Body of pancreas (tissue), 4 donors: ENCODE measurements at regions not wholly inside any gene's neighbourhood (a gene's known extent, or its start where the extent isn't known, plus 50 kb on each side); places are given as distances from the start of the nearest gene placed in this dataset.

Experiments used
- CTCF ChIP-seq, 7 experiments: fragments of 450-650 bp in 4 of 7; fragments of 200-600 bp in 3 of 7; sonication (generic) in 3 of 7; IDR thresholded peaks; one replicate each; pipeline ENCODE4 v1.5.1; 2016 to 2019; ENCODE audit warnings: antibody characterized with exemption in 7 of 7
- POLR2A ChIP-seq, 3 donors: fragments of 450-650 bp; IDR thresholded peaks; one replicate each; pipeline ENCODE4 v1.6.1; 2016; ENCODE audit warnings: antibody characterized with exemption in 3 of 3, mild to moderate bottlenecking in 2 of 3

- TF ChIP-seq CTCF (IDR thresholded peaks at IDR 0.05) = no peak
- no peak for TF ChIP-seq POLR2A (IDR thresholded peaks at IDR 0.05)
Observed at GRCh38 chr14:80325688-80326087, 114.4 kb upstream of the DIO2 start.
